Left cardiac atrium (tissue), 4 donors: ENCODE measurements at regions not wholly inside any gene's neighbourhood (a gene's known extent, or its start where the extent isn't known, plus 50 kb on each side); places are given as distances from the start of the nearest gene placed in this dataset.
A peak's percentile ranks its signal among the peaks of the same experiment; 100 is the strongest.

Experiments used
- ATAC-seq, 2 donors: fragments of 200-7000 bp; cut with Tn5 transposase; one replicate each; pipeline ENCODE4 v1.9.1; 2020; ENCODE audit warnings: mild to moderate bottlenecking in 2 of 2, moderate library complexity in 2 of 2
- DNase-seq: peaks from one replicate; pipeline ENCODE4 v3.0.0-alpha.2; 2020
- intact Hi-C, 2 donors: fragments of 100-400 bp; cut with DNase I; formaldehyde crosslinking; loops; one replicate each; pipeline versions ENCODE4 v1.14.1 to v1.15.1; 2022 to 2023
- donor health status: DM: no; HTN: yes; CAD: no.
- donor health status: DM: no; HTN: yes; CAD: no; lungs with severe emphysema.
- donor health status: DM: yes; HTN: yes; CAD: no.
- donor health status: Dilated cardiomyopathy.

- intact Hi-C loops = no loop called here
- DNase-seq (no peak), ATAC-seq (no peak)
Observed at GRCh38 chr2:104531122-104531521, 322.8 kb upstream of the POU3F3 start.

DNA sequence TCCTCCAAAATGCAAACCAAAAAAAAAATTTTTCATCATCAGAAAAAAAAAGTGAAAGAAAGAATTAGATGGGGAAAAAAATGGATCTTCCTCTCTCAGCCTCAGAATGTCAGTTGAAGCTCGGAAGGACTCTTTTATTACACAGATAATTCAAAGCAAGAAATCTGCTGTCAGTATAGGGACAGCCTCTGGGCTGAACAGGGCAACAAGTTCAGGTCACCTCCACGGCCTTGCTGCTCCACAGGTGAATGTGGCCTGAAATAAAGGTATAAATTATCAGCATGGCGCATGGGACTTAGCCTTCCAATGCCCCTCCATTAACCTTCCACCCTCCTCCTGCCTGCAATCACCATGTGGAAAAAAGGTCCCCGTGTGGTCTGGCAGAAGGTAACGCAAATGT is 316.8 kb upstream of the POU3F3 start:
- no peak for ATAC-seq
- intact Hi-C loops = no loop called here
- no peak for DNase-seq

- intact Hi-C loops = no loop called here
- DNase-seq = no peak
Observed at GRCh38 chr2:104538077-104538476, 315.8 kb upstream of the POU3F3 start.

DNA sequence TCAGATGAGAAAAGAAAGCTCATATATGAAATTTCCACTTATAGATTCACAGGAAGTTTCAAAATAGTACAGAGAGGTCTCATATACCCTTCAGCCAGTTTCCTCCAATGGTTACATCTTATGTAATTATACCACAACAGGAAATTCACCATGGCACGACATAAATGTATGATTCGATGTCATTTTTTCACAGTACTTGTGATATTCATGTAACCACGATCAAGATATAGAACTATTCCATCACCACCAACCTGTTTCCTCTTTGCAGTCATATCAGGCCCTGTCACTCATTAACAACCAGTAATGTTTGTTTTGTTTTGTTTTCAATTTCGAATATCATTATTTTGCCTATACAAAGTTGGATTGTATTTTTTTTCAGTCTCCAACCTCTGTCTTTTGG is 314.3 kb upstream of the POU3F3 start:
- intact Hi-C loops = no loop called here
- no peak for ATAC-seq
- no peak for DNase-seq

More at GRCh38 chr2:104538077-104538476, 315.8 kb upstream of the POU3F3 start:
- ATAC-seq = no peak

GRCh38 chr2:104545055-104545454 is 308.9 kb upstream of the POU3F3 start:
- ATAC-seq (no peak), DNase-seq (no peak)
- intact Hi-C loops = no loop called here

DNA sequence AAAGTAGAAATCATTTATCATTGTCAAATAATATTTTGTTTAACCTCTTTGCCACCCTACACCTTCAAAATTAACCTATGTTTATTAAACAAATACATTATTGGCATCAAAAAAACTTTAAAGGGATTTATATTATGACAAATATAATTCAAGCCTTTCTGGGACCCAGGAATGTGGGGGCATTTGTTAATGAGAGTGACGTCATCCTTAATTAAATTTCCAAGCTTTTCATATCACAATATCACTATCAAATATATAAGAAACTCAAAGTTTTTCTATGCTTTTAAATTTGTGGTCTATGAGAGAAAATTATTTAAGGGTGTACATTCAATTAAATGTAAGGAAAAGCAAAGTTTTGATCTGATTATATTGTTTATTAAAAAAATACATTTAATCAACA is 307.4 kb upstream of the POU3F3 start:
- ATAC-seq (no peak), DNase-seq (no peak)
- intact Hi-C loops = no loop called here

- ATAC-seq = no peak
- no peak for DNase-seq
- intact Hi-C loops = no loop called here
Observed at GRCh38 chr2:104547221-104547620, 306.7 kb upstream of the POU3F3 start.

- DNase-seq (no peak), ATAC-seq (no peak)
- intact Hi-C loops = no loop called here
Observed at GRCh38 chr2:104561251-104561650, 292.7 kb upstream of the POU3F3 start.

DNA sequence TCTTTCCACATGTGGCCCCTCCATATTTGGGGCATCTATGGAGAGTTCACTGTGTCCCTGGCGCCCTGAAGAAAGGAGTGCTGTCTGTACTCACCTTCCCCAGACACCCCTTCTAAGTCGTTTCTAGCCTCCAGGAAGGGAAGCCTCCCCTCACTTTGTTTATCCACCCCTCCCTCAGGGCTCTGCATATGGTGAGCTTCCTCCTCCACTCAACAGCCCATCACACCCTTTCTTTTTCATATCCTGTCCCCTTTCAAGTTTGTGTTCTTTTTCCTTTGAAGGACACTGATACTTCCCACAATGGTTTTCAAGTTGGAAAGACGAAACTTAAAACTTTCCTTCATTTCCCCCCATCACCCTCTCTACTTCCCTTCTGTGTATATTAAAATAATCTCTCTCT is 291.4 kb upstream of the POU3F3 start:
- ATAC-seq (no peak), DNase-seq (no peak)
- intact Hi-C loops = no loop called here

- DNase-seq (no peak), ATAC-seq (no peak)
- intact Hi-C loops = no loop called here
Observed at GRCh38 chr2:104563398-104563996, 290.4 kb upstream of the POU3F3 start.

GRCh38 chr2:104568247-104568646 is 285.7 kb upstream of the POU3F3 start:
- DNase-seq (no peak), ATAC-seq (no peak)
- intact Hi-C loops = no loop called here

GRCh38 chr2:104570259-104570658 is 283.7 kb upstream of the POU3F3 start:
- DNase-seq = no peak
- no peak for ATAC-seq
- intact Hi-C loops = no loop called here

DNA sequence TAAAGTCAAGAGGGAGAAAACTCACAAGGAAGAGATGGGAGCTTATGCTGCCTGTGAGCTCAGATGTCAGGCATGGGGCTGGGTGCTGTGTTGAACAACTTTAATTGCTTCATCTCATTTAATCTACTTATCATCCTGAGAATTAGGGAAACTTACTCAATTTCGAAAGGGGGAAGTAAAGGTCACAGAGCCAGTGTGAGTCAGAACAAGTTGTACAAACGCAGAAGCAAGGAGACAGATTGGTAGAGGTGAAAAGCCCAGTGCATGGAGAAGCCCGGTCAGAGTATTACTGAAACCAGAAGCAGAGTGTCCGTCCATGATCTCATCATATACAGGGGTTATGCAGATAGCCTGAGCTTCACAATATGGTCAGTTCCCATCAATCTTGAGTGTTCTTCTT is 281.1 kb upstream of the POU3F3 start:
- intact Hi-C loops = no loop called here
- peak in 1 of 2 donors; percentile 49 for ATAC-seq
- no peak for DNase-seq

- intact Hi-C loops = no loop called here
- DNase-seq = no peak
- ATAC-seq = no peak
Observed at GRCh38 chr2:104574367-104574766, 279.5 kb upstream of the POU3F3 start.

- intact Hi-C loops = no loop called here
- ATAC-seq (no peak), DNase-seq (no peak)
Observed at GRCh38 chr2:104577143-104577542, 276.8 kb upstream of the POU3F3 start.

DNA sequence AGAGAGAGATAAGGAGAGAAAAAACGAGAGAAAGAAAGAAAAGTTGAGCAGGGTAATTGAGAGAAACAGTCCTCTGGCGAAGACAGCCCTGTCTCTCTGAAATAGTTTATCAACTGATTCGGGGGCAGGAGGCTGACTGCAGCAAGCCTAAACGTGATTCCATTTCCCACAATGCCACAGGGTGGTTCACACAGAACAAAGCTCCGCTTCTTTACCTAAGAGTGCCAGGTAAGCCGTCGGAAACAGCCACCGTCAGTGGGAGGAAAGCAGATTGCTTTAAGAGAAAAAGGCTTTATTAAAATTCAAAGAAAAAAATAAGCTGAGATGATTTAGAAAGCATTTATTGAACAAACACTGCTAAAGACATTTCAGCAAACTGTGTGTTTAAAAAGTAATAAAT is 271.4 kb upstream of the POU3F3 start:
- intact Hi-C loops = no loop called here
- ATAC-seq = no peak

GRCh38 chr2:104583811-104584210 is 270.1 kb upstream of the POU3F3 start:
- no peak for ATAC-seq
- intact Hi-C loops = no loop called here
- DNase-seq = no peak

More for the DNA sequence above, 271.4 kb upstream of the POU3F3 start:
- no peak for DNase-seq

DNA sequence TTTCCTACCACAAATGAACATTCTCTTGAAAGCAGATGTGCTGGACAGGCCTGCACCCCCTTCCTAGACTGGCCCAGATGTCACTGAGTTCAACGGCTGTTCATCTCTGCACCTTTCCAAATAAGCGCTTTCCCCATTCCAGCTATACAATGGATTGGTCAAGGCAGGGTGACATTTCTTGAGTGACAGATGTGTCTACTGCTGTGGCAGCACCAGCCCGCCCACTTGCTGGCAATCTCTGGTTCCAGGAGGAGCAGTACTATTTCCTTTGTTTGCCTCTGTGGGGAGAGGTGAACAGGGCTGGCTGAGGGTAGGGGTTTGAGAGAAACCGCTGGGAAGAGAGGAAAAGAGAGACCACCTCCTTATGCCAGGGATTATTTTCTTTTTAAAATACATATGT is 269.5 kb upstream of the POU3F3 start:
- ATAC-seq = no peak
- no peak for DNase-seq
- intact Hi-C loops = no loop called here

DNA sequence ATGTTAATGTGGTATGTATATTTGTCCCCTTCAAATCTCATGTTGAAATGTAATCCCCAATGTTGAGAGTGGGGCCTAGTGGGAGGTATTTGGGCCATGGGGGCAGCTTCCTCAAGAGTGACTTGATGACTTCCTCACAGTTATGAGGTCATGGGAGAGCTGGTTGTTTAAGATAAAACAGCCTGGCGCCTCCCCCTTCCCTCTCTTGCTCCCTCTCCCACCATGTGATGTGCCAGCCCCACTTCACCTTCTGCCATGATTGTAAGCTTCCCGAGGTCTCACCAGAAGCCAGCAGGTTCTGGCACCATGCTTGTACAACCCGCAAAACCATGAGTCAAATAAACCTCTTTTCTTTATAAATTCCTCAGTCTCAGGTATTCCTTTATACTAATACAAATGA is 258.3 kb upstream of the POU3F3 start:
- DNase-seq = no peak
- intact Hi-C loops = no loop called here
- no peak for ATAC-seq

DNA sequence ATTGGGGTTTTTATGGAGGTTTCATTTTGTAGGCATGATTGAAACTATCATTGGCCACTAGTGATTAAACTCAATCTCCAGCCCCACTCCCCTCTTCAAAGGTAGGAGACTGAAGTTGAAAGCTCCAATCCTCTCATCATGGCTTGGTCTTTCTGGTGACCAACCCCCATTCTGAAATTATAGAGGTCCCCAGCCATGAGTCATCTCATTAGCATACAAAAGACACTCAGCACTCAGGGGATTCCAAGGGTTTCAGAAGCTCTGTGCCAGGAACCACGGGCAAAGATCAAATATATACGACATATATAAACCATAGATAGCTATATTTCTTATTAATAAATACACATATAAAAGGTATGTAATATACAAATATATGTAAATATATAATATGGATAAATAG is 256.0 kb upstream of the POU3F3 start:
- intact Hi-C loops = no loop called here
- ATAC-seq = no peak
- no peak for DNase-seq

GRCh38 chr2:104598636-104599035 is 255.3 kb upstream of the POU3F3 start:
- ATAC-seq = no peak
- DNase-seq = no peak
- intact Hi-C loops = no loop called here
